ENCODE measurements at regions not wholly inside any gene's neighbourhood (a gene's known extent, or its start where the extent isn't known, plus 50 kb on each side); places are given as distances from the start of the nearest gene placed in this dataset.

- no peak for DNase-seq
- intact Hi-C loops (cut with micrococcal nuclease) (no loop called here), in situ Hi-C loops (cut with MboI; ENCODE audit: low sequenced_read_pairs) (no loop called here), dilution Hi-C loops (cut with HindIII; ENCODE audit: low sequenced_read_pairs, unreplicated experiment) (no loop called here)
- no peak overlapping the region for H3K27ac ChIP-seq (ENCODE audit: insufficient read depth, low read length)
- H2BK5ac ChIP-seq (ENCODE audit: low read depth, low read length, poor library complexity, severe bottlenecking): no peak overlapping the region
- ATAC-seq (ENCODE audit: low read depth): no peak
- no peak overlapping the region for H3K14ac ChIP-seq (replicated peaks; ENCODE audit: low read depth, low read length)
- H3K4me2 ChIP-seq (ENCODE audit: low read depth, low read length): no peak overlapping the region
- H4K8ac ChIP-seq (ENCODE audit: low read depth in 2 of 2, low read length in 2 of 2): no peak overlapping the region
- no peak overlapping the region for H3K9ac ChIP-seq (ENCODE audit: low read depth, low read length)
- H2BK15ac ChIP-seq (ENCODE audit: low read depth, low read length): no peak overlapping the region
- no peaks in the 10 kb centered on the region for H3K9me1 ChIP-seq (ENCODE audit: insufficient read depth, low read length)
- no peaks in the 10 kb centered on the region for H3K27me3 ChIP-seq (ENCODE audit: control insufficient read depth, insufficient read depth, low read length)
- H2BK120ac ChIP-seq (ENCODE audit: low read depth, low read length): no peak overlapping the region
- H3K9me3 ChIP-seq (ENCODE audit: control insufficient read depth, insufficient read depth, low read length): peaks cover 32% of the 10 kb centered on the region
- H2AFZ ChIP-seq (replicated peaks; ENCODE audit: low read length, poor library complexity): no peak overlapping the region
- no TSS peak for BruUV-seq (replicated peaks)
- H3K4me1 ChIP-seq (ENCODE audit: control insufficient read depth, insufficient read depth, low read length): no peaks in the 10 kb centered on the region
- H2BK20ac ChIP-seq (ENCODE audit: low read depth, low read length): no peak overlapping the region
- H4K5ac ChIP-seq (ENCODE audit: low read depth, low read length): no peak overlapping the region
- no peak overlapping the region for H3K4me3 ChIP-seq (ENCODE audit: insufficient read depth, low read depth, low read length)
- H3K23ac ChIP-seq (ENCODE audit: low read depth, low read length): no peak overlapping the region
- no peak overlapping the region for H2AK9ac ChIP-seq (replicated peaks; ENCODE audit: low read depth, low read length, poor library complexity)
- H3K36me3 ChIP-seq (ENCODE audit: control insufficient read depth, insufficient read depth, low read length): no peaks in the 10 kb centered on the region
- no peak overlapping the region for H3K4ac ChIP-seq (ENCODE audit: low read depth, low read length)
- no peak overlapping the region for H2AK5ac ChIP-seq (ENCODE audit: low read depth, low read length)
- H3K56ac ChIP-seq (ENCODE audit: extremely low read depth, insufficient read depth, low read length): no peak overlapping the region
- no peak overlapping the region for H3K18ac ChIP-seq (ENCODE audit: low read depth, low read length)
- POLR2A ChIA-PET (ENCODE audit: unreplicated experiment): no interaction called here
- CTCF ChIA-PET: no interaction called here
- H3K79me1 ChIP-seq (ENCODE audit: low read depth in 1 of 2, low read length in 2 of 2): no peaks in the 10 kb centered on the region
- TF ChIP-seq FOS (IDR thresholded peaks at IDR 0.05; ENCODE audit: low read depth, low read length): no peak
- TF ChIP-seq MXI1 (IDR thresholded peaks at IDR 0.05; ENCODE audit: borderline replicate concordance, low read depth, low read length): no peak
- TF ChIP-seq MAFK (IDR thresholded peaks at IDR 0.05; ENCODE audit: low read depth, low read length): no peak
- TF ChIP-seq, protein P1, sequence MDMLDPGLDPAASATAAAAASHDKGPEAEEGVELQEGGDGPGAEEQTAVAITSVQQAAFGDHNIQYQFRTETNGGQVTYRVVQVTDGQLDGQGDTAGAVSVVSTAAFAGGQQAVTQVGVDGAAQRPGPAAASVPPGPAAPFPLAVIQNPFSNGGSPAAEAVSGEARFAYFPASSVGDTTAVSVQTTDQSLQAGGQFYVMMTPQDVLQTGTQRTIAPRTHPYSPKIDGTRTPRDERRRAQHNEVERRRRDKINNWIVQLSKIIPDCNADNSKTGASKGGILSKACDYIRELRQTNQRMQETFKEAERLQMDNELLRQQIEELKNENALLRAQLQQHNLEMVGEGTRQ (IDR thresholded peaks at IDR 0.05; ENCODE audit: low read depth, low read length): no peak
- H4K20me1 ChIP-seq (ENCODE audit: insufficient read depth, low read length): no peaks in the 10 kb centered on the region
- no peak overlapping the region for H4K91ac ChIP-seq (ENCODE audit: insufficient read depth, low read depth, low read length)
- no CpG with 5 or more reads among the region's 8 CpGs for WGBS, 2 experiments (ENCODE audit: extremely low coverage in 2 of 2, insufficient read length in 1 of 2)
These were observed 291.7 kb downstream of the SMOC2 start for GRCh38 chr6:168732676-168733075.
